ENCODE measurements at regions not wholly inside any gene's neighbourhood (a gene's known extent, or its start where the extent isn't known, plus 50 kb on each side); places are given as distances from the start of the nearest gene placed in this dataset.

DNA sequence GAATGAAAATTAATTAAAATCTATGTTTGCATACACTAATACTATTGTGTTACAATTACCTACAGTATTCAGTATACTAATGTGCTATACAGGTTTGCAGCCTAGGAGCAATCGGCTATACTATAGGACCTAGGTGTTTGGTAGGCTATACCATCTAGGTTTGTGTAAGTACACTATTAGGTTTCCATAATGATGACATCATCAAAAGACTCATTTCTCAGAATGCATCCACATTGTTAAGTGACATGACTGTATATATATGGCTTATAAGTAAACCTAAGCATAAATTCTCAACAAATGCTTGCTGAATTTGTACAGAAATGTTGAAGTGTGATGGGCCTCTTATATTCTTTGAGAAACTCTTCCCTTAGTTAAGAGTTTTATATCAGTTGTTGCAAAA is 206.5 kb upstream of the ZWINT start:
- no peak overlapping the region for H3K4me3 ChIP-seq (ENCODE audit: low read length, poor library complexity, severe bottlenecking)

DNA sequence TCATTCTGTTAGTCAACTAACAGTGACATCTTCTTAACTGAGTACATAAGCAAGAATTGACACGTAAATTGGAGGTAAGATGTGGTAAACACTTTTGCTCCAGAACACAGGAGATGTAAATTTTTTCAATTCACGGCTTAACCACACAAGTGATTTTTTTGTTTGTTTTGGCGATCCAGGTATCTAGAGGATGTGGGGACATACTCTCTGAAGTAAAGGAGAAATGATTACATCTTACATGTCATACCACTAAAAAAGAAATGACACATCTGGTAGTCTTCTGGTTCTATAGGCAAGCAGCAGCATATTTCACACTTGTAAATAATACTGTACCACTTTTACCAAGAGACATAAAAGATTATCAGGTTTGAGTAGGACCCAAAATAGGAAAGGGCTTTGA is 200.3 kb upstream of the ZWINT start:
- Histone ChIP-seq H3K4me2 (ENCODE audit: low read depth, low read length, poor library complexity, severe bottlenecking) (no peak overlapping the region), H3K9me3 (ENCODE audit: insufficient read depth, low read depth, low read length) (peaks cover 4% of the 10 kb centered on the region; the same call in 1 of the 2 replicates), H3K79me2 (ENCODE audit: insufficient read depth, low read length) (no peaks in the 10 kb centered on the region), H3F3A (ENCODE audit: low read depth) (no peaks in the 10 kb centered on the region), H3K36me3 (ENCODE audit: insufficient read depth, low read length) (no peaks in the 10 kb centered on the region), H3K4me3 (ENCODE audit: low read length, poor library complexity, severe bottlenecking) (no peak overlapping the region), H3K4me1 (ENCODE audit: insufficient read depth, low read length, poor library complexity, severe bottlenecking) (no peaks in the 10 kb centered on the region), H3K9me2 (replicated peaks; ENCODE audit: low read depth, low read length) (no peaks in the 10 kb centered on the region), H3K27me3 (ENCODE audit: insufficient read depth, low read length, poor library complexity, severe bottlenecking) (no peaks in the 10 kb centered on the region), H4K20me1 (ENCODE audit: insufficient read depth, low read length, poor library complexity, severe bottlenecking) (no peaks in the 10 kb centered on the region), H2AFZ (ENCODE audit: low read length) (no peak overlapping the region), H3K9ac (ENCODE audit: low read depth, low read length, poor library complexity, severe bottlenecking) (no peak overlapping the region)
- TF ChIP-seq EZH2phosphoT487 (IDR thresholded peaks at IDR 0.05; ENCODE audit: borderline replicate concordance) = no peak
- TF ChIP-seq, protein P1, sequence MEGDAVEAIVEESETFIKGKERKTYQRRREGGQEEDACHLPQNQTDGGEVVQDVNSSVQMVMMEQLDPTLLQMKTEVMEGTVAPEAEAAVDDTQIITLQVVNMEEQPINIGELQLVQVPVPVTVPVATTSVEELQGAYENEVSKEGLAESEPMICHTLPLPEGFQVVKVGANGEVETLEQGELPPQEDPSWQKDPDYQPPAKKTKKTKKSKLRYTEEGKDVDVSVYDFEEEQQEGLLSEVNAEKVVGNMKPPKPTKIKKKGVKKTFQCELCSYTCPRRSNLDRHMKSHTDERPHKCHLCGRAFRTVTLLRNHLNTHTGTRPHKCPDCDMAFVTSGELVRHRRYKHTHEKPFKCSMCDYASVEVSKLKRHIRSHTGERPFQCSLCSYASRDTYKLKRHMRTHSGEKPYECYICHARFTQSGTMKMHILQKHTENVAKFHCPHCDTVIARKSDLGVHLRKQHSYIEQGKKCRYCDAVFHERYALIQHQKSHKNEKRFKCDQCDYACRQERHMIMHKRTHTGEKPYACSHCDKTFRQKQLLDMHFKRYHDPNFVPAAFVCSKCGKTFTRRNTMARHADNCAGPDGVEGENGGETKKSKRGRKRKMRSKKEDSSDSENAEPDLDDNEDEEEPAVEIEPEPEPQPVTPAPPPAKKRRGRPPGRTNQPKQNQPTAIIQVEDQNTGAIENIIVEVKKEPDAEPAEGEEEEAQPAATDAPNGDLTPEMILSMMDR (conservative IDR thresholded peaks at IDR 0.05; ENCODE audit: low read length) = no peak

More for the DNA sequence above, 206.5 kb upstream of the ZWINT start:
- no peaks in the 10 kb centered on the region for H3K36me3 ChIP-seq (ENCODE audit: insufficient read depth, low read length)
- no peaks in the 10 kb centered on the region for H3K79me2 ChIP-seq (ENCODE audit: insufficient read depth, low read length)
- no peaks in the 10 kb centered on the region for H3K4me1 ChIP-seq (ENCODE audit: insufficient read depth, low read length, poor library complexity, severe bottlenecking)
- no peaks in the 10 kb centered on the region for H3F3A ChIP-seq (ENCODE audit: low read depth)
- H3K4me2 ChIP-seq (ENCODE audit: low read depth, low read length, poor library complexity, severe bottlenecking) = no peak overlapping the region
- H3K9me2 ChIP-seq (replicated peaks; ENCODE audit: low read depth, low read length) = no peaks in the 10 kb centered on the region
- no peaks in the 10 kb centered on the region for H3K27me3 ChIP-seq (ENCODE audit: insufficient read depth, low read length, poor library complexity, severe bottlenecking)
- H2AFZ ChIP-seq (ENCODE audit: low read length) = no peak overlapping the region
- TF ChIP-seq, protein P1 (conservative IDR thresholded peaks at IDR 0.05; ENCODE audit: low read length) = no peak
- no peak for TF ChIP-seq EZH2phosphoT487 (IDR thresholded peaks at IDR 0.05; ENCODE audit: borderline replicate concordance)
- no peak overlapping the region for H3K9ac ChIP-seq (ENCODE audit: low read depth, low read length, poor library complexity, severe bottlenecking)
- peaks cover 4% of the 10 kb centered on the region; the same call in 1 of the 2 replicates for H3K9me3 ChIP-seq (ENCODE audit: insufficient read depth, low read depth, low read length)
- H4K20me1 ChIP-seq (ENCODE audit: insufficient read depth, low read length, poor library complexity, severe bottlenecking) = no peaks in the 10 kb centered on the region

DNA sequence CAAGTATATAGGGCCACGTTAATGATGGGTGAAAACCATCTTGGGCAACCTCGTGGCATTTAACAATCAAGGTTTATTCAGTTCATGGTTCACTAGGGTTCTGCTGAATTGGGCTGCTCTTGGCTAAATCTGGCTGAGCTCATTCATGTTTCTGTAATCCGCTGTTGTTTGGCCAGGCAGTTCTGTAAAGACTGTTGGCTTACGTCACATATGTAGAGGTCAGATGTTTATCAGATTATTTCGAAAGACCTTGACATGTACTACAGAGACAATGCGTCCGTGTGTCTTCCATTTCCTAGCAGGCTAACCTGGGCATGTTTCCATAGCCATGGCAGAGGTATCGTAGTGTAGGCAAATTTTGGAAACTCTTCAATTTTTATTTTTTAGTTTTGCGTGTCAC is 190.0 kb upstream of the ZWINT start:
- H2AFZ ChIP-seq (ENCODE audit: low read length) = no peak overlapping the region
- no peaks in the 10 kb centered on the region for H3F3A ChIP-seq (ENCODE audit: low read depth)
- H3K27me3 ChIP-seq (ENCODE audit: insufficient read depth, low read length, poor library complexity, severe bottlenecking) = no peaks in the 10 kb centered on the region
- H3K36me3 ChIP-seq (ENCODE audit: insufficient read depth, low read length) = no peaks in the 10 kb centered on the region
- TF ChIP-seq, protein P1 (conservative IDR thresholded peaks at IDR 0.05; ENCODE audit: low read length) = no peak
- TF ChIP-seq EZH2phosphoT487 (IDR thresholded peaks at IDR 0.05; ENCODE audit: borderline replicate concordance) = no peak
- H4K20me1 ChIP-seq (ENCODE audit: insufficient read depth, low read length, poor library complexity, severe bottlenecking) = no peaks in the 10 kb centered on the region
- no peaks in the 10 kb centered on the region for H3K9me3 ChIP-seq (ENCODE audit: insufficient read depth, low read depth, low read length)
- H3K9ac ChIP-seq (ENCODE audit: low read depth, low read length, poor library complexity, severe bottlenecking) = no peak overlapping the region
- H3K9me2 ChIP-seq (replicated peaks; ENCODE audit: low read depth, low read length) = no peaks in the 10 kb centered on the region
- H3K4me2 ChIP-seq (ENCODE audit: low read depth, low read length, poor library complexity, severe bottlenecking) = no peak overlapping the region
- H3K4me1 ChIP-seq (ENCODE audit: insufficient read depth, low read length, poor library complexity, severe bottlenecking) = no peaks in the 10 kb centered on the region
- H3K79me2 ChIP-seq (ENCODE audit: insufficient read depth, low read length) = no peaks in the 10 kb centered on the region
- no peak overlapping the region for H3K4me3 ChIP-seq (ENCODE audit: low read length, poor library complexity, severe bottlenecking)
